ENCODE measurements at regions not wholly inside any gene's neighbourhood (a gene's known extent, or its start where the extent isn't known, plus 50 kb on each side); places are given as distances from the start of the nearest gene placed in this dataset.

DNA sequence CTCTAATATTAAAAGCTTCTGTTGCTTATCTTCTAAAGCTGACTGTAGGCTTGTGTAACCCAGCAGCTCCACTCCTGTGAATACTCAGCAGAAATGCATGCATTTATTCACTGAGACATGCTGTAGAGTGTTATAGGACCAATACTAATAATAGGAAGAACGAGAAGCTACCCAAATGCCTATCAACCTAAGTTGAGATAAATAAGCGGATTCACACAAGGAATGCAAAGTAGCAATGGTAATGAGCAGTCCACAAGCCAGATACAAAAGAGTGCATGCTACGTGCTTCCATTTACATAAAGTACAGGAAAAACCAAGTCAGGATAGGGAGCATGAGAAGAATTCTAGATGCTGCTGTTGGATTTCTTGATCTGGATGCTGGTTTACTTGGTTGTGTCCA, 155.9 kb downstream of the AASDH start:
- DNase-seq (ENCODE audit: low read depth), result no peak
- TF ChIP-seq, protein P1, sequence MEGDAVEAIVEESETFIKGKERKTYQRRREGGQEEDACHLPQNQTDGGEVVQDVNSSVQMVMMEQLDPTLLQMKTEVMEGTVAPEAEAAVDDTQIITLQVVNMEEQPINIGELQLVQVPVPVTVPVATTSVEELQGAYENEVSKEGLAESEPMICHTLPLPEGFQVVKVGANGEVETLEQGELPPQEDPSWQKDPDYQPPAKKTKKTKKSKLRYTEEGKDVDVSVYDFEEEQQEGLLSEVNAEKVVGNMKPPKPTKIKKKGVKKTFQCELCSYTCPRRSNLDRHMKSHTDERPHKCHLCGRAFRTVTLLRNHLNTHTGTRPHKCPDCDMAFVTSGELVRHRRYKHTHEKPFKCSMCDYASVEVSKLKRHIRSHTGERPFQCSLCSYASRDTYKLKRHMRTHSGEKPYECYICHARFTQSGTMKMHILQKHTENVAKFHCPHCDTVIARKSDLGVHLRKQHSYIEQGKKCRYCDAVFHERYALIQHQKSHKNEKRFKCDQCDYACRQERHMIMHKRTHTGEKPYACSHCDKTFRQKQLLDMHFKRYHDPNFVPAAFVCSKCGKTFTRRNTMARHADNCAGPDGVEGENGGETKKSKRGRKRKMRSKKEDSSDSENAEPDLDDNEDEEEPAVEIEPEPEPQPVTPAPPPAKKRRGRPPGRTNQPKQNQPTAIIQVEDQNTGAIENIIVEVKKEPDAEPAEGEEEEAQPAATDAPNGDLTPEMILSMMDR (IDR thresholded peaks at IDR 0.05; ENCODE audit: low read depth, low read length), result no peak
- TF ChIP-seq MYC (IDR thresholded peaks at IDR 0.05; ENCODE audit: low read depth, low read length) (no peak), POLR2A (IDR thresholded peaks at IDR 0.05; ENCODE audit: extremely low read depth, insufficient read length) (no peak)
- TF ChIP-seq, protein P2, sequence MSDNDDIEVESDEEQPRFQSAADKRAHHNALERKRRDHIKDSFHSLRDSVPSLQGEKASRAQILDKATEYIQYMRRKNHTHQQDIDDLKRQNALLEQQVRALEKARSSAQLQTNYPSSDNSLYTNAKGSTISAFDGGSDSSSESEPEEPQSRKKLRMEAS (IDR thresholded peaks at IDR 0.05; ENCODE audit: low read depth, low read length), result no peak
- H3K4me3 ChIP-seq (ENCODE audit: low read depth, low read length), result no peak overlapping the region

DNA sequence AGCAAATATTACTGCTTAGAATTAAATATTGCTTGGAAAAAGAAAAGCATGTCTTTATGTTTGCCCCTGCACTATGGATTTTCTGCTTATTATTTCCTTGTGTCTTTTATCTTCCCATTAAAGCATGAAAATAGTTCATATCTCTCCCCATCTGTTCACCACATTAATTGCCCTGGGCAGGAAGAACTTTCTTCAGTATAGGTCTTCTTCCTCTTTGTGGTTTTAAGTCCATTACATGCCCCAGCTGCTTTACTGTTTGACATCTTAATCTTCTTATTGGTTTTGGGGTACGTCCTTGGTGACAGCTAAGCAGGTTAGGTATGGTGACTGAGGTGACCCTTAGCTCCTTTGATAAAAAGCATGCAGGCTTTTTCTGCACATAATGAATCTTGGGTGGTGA, 157.3 kb downstream of the AASDH start:
- DNase-seq (ENCODE audit: low read depth), result peak; percentile 54
- TF ChIP-seq POLR2A (IDR thresholded peaks at IDR 0.05; ENCODE audit: extremely low read depth, insufficient read length), result no peak
- TF ChIP-seq, protein P1 (IDR thresholded peaks at IDR 0.05; ENCODE audit: low read depth, low read length), result no peak
- no peak for TF ChIP-seq MYC (IDR thresholded peaks at IDR 0.05; ENCODE audit: low read depth, low read length)
- TF ChIP-seq, protein P2 (IDR thresholded peaks at IDR 0.05; ENCODE audit: low read depth, low read length), result no peak
- H3K4me3 ChIP-seq (ENCODE audit: low read depth, low read length), result no peak overlapping the region

- no peak overlapping the region for H3K4me3 ChIP-seq (ENCODE audit: low read depth, low read length)
- no peak for DNase-seq (ENCODE audit: low read depth)
- TF ChIP-seq MYC (IDR thresholded peaks at IDR 0.05; ENCODE audit: low read depth, low read length) (no peak), POLR2A (IDR thresholded peaks at IDR 0.05; ENCODE audit: extremely low read depth, insufficient read length) (no peak)
- TF ChIP-seq, protein P1 (IDR thresholded peaks at IDR 0.05; ENCODE audit: low read depth, low read length), result no peak
- TF ChIP-seq, protein P2 (IDR thresholded peaks at IDR 0.05; ENCODE audit: low read depth, low read length), result no peak
Measured at GRCh38 chr4:56227301-56227835, 159.9 kb downstream of the AASDH start.

- no peak for DNase-seq (ENCODE audit: low read depth)
- H3K4me3 ChIP-seq (ENCODE audit: low read depth, low read length), result no peak overlapping the region
- no peak for TF ChIP-seq POLR2A (IDR thresholded peaks at IDR 0.05; ENCODE audit: extremely low read depth, insufficient read length)
- TF ChIP-seq, protein P2 (IDR thresholded peaks at IDR 0.05; ENCODE audit: low read depth, low read length), result no peak
- TF ChIP-seq MYC (IDR thresholded peaks at IDR 0.05; ENCODE audit: low read depth, low read length), result no peak
- TF ChIP-seq, protein P1 (IDR thresholded peaks at IDR 0.05; ENCODE audit: low read depth, low read length), result no peak
Measured at GRCh38 chr4:56226579-56226978, 160.7 kb downstream of the AASDH start.

DNA sequence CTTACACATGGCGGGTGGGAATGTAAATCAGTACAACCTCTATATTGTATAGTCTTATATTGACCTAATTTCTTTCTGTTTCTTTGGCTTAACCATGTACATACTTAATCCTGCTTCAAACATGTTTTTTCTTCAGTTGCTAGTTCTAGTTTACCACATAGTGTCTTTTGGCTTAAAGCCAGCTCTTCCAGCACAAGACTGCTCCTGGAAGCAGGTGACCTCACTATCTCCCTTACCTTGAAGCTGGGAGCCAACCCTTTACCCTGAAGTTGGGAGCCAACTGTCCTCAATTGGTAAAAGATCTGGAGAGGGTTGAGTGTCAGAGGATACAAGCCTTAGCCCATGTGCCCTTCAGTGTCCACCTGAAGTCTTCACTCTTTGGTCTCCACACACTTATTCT, 162.7 kb downstream of the AASDH start:
- no peak for DNase-seq (ENCODE audit: low read depth)

More for the DNA sequence above, 162.7 kb downstream of the AASDH start:
- no peak overlapping the region for H3K4me3 ChIP-seq (ENCODE audit: low read depth, low read length)
- TF ChIP-seq POLR2A (IDR thresholded peaks at IDR 0.05; ENCODE audit: extremely low read depth, insufficient read length) (no peak), MYC (IDR thresholded peaks at IDR 0.05; ENCODE audit: low read depth, low read length) (no peak)
- TF ChIP-seq, protein P1 (IDR thresholded peaks at IDR 0.05; ENCODE audit: low read depth, low read length), result no peak
- TF ChIP-seq, protein P2 (IDR thresholded peaks at IDR 0.05; ENCODE audit: low read depth, low read length), result no peak
